ENCODE measurements at regions not wholly inside any gene's neighbourhood (a gene's known extent, or its start where the extent isn't known, plus 50 kb on each side); places are given as distances from the start of the nearest gene placed in this dataset.

- Histone ChIP-seq H3K27ac (replicated peaks) (no peak overlapping the region), H3K4me3 (replicated peaks; ENCODE audit: insufficient read depth, low read length) (no peak overlapping the region), H3K27me3 (ENCODE audit: insufficient read depth, poor library complexity, severe bottlenecking) (no peaks in the 10 kb centered on the region)
- DNase-seq (ENCODE audit: low read depth in 1 of 2, low spot score in 1 of 2), result no peak
- TF ChIP-seq REST (IDR thresholded peaks at IDR 0.05; ENCODE audit: insufficient replicate concordance, low read depth), result no peak
- TF ChIP-seq, protein P1, sequence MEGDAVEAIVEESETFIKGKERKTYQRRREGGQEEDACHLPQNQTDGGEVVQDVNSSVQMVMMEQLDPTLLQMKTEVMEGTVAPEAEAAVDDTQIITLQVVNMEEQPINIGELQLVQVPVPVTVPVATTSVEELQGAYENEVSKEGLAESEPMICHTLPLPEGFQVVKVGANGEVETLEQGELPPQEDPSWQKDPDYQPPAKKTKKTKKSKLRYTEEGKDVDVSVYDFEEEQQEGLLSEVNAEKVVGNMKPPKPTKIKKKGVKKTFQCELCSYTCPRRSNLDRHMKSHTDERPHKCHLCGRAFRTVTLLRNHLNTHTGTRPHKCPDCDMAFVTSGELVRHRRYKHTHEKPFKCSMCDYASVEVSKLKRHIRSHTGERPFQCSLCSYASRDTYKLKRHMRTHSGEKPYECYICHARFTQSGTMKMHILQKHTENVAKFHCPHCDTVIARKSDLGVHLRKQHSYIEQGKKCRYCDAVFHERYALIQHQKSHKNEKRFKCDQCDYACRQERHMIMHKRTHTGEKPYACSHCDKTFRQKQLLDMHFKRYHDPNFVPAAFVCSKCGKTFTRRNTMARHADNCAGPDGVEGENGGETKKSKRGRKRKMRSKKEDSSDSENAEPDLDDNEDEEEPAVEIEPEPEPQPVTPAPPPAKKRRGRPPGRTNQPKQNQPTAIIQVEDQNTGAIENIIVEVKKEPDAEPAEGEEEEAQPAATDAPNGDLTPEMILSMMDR (IDR thresholded peaks at IDR 0.05; ENCODE audit: insufficient read depth, low read length), result no peak
- no peak for TF ChIP-seq SPI1 (IDR thresholded peaks at IDR 0.05; ENCODE audit: borderline replicate concordance, low read depth)
- TF ChIP-seq GABPA (IDR thresholded peaks at IDR 0.05; ENCODE audit: low read depth), result no peak
- TF ChIP-seq POLR2AphosphoS5 (IDR thresholded peaks at IDR 0.05; ENCODE audit: low read depth), result no peak
These were observed 108.2 kb upstream of the NRIP1 start for GRCh38 chr21:15172963-15173362.

DNA sequence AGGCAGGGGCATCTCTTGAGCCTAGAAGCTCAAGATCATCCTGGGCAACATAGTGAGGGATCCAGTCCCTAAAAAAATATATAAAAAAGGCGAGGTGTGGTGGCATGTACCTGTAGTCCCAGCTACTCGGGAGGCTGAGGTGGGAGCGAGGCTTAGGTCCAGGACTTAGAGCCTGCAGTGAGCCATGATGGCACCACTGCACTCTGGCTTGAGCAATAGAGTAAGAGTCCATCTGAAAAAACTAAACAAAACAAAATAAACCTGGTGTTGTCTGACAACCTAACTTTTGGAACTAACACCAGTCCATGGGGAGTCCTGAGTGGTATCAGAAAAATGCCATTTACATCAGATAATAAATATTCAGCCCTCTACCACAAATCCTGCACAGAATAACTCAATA is 110.1 kb upstream of the NRIP1 start:
- TF ChIP-seq SPI1 (IDR thresholded peaks at IDR 0.05; ENCODE audit: borderline replicate concordance, low read depth) (no peak), GABPA (IDR thresholded peaks at IDR 0.05; ENCODE audit: low read depth) (no peak), POLR2AphosphoS5 (IDR thresholded peaks at IDR 0.05; ENCODE audit: low read depth) (no peak), REST (IDR thresholded peaks at IDR 0.05; ENCODE audit: insufficient replicate concordance, low read depth) (no peak)
- TF ChIP-seq, protein P1 (IDR thresholded peaks at IDR 0.05; ENCODE audit: insufficient read depth, low read length), result no peak
- Histone ChIP-seq H3K4me3 (replicated peaks; ENCODE audit: insufficient read depth, low read length) (no peak overlapping the region), H3K27me3 (ENCODE audit: insufficient read depth, poor library complexity, severe bottlenecking) (no peaks in the 10 kb centered on the region), H3K27ac (replicated peaks) (no peak overlapping the region)
- DNase-seq (ENCODE audit: low read depth in 1 of 2, low spot score in 1 of 2), result no peak

DNA sequence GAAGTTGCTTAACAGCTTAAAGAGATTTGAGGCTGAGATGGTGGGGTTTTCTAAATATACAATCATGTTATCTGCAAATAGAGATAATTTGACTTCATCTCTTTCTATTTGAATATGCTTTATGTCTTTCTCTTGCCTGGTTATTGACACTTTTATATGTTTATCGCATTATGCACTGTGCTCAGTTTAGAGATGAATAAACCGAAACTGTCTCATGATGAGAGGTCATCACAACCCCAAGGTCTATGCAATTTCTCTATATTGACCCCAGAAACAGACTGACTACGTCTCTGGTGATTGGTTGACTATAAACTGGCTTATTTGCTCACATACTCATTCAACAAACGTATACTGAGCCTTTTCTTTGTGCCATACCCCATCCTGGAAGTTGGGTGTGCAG is 117.9 kb upstream of the NRIP1 start:
- TF ChIP-seq SPI1 (IDR thresholded peaks at IDR 0.05; ENCODE audit: borderline replicate concordance, low read depth), result no peak
- no peak for TF ChIP-seq POLR2AphosphoS5 (IDR thresholded peaks at IDR 0.05; ENCODE audit: low read depth)
- no peak for TF ChIP-seq GABPA (IDR thresholded peaks at IDR 0.05; ENCODE audit: low read depth)
- no peak for TF ChIP-seq REST (IDR thresholded peaks at IDR 0.05; ENCODE audit: insufficient replicate concordance, low read depth)
- TF ChIP-seq, protein P1 (IDR thresholded peaks at IDR 0.05; ENCODE audit: insufficient read depth, low read length), result no peak
- no peak overlapping the region for H3K27ac ChIP-seq (replicated peaks)
- H3K27me3 ChIP-seq (ENCODE audit: insufficient read depth, poor library complexity, severe bottlenecking), result no peaks in the 10 kb centered on the region
- no peak overlapping the region for H3K4me3 ChIP-seq (replicated peaks; ENCODE audit: insufficient read depth, low read length)
- DNase-seq (ENCODE audit: low read depth in 1 of 2, low spot score in 1 of 2), result no peak
